Nephron progenitor cell (in vitro differentiated cells): ENCODE measurements at regions not wholly inside any gene's neighbourhood (a gene's known extent, or its start where the extent isn't known, plus 50 kb on each side); places are given as distances from the start of the nearest gene placed in this dataset.
"Not testable (repeated sequence)": the region's sequence is repeated elsewhere in the genome, so short reads cannot be mapped to it uniquely, and the experiment has no call there.

Experiments used
- DNase-seq: peaks from one replicate; pipeline ENCODE4 v3.0.0; 2021
- H3K27ac Mint-ChIP-seq: 2 replicates; pipeline ENCODE4 v1.8.0; 2021; ENCODE audit warnings: mild to moderate bottlenecking, moderate library complexity, mixed read lengths
- H3K27me3 Mint-ChIP-seq: 2 replicates; pipeline ENCODE4 v1.8.0; 2021; ENCODE audit warnings: mild to moderate bottlenecking, low read depth, mixed read lengths; ENCODE audit not compliant: poor library complexity
- H3K36me3 Mint-ChIP-seq: 2 replicates; pipeline ENCODE4 v1.8.0; 2021; ENCODE audit warnings: low read depth, mixed read lengths
- H3K4me1 Mint-ChIP-seq: 2 replicates; pipeline ENCODE4 v1.8.0; 2021; ENCODE audit warnings: mixed read lengths
- H3K4me3 Mint-ChIP-seq: 2 replicates; pipeline ENCODE4 v1.8.0; 2021; ENCODE audit warnings: mild to moderate bottlenecking, moderate library complexity, mixed read lengths
- H3K9me3 Mint-ChIP-seq: 2 replicates; pipeline ENCODE4 v1.8.0; 2021; ENCODE audit warnings: mild to moderate bottlenecking, moderate library complexity, mixed read lengths
- CTCF ChIP-seq: fragments of 200-600 bp; sonication (generic); IDR thresholded peaks from 2 replicates; pipeline ENCODE4 v1.5.0; 2021; ENCODE audit warnings: antibody characterized with exemption

GRCh38 chr2:77867146-77867545, 345.0 kb upstream of the LRRTM4 start:
- H3K27ac Mint-ChIP-seq: no peak overlapping the region
- H3K27me3 Mint-ChIP-seq: no peaks in the 10 kb centered on the region
- H3K4me3 Mint-ChIP-seq: no peak overlapping the region
- DNase-seq: no peak
- H3K4me1 Mint-ChIP-seq: peaks cover 10% of the 10 kb centered on the region
- no peaks in the 10 kb centered on the region for H3K36me3 Mint-ChIP-seq
- no peak for TF ChIP-seq CTCF
- H3K9me3 Mint-ChIP-seq: no peaks in the 10 kb centered on the region

- no peaks in the 10 kb centered on the region for H3K9me3 Mint-ChIP-seq
- H3K27ac Mint-ChIP-seq: no peak overlapping the region
- H3K4me3 Mint-ChIP-seq: no peak overlapping the region
- TF ChIP-seq CTCF: no peak
- DNase-seq: no peak
- no peaks in the 10 kb centered on the region for H3K4me1 Mint-ChIP-seq
- H3K36me3 Mint-ChIP-seq: no peaks in the 10 kb centered on the region
- H3K27me3 Mint-ChIP-seq: no peaks in the 10 kb centered on the region
Measured at GRCh38 chr2:77873506-77873905, 351.3 kb upstream of the LRRTM4 start.

GRCh38 chr2:77900211-77900610, 378.0 kb upstream of the LRRTM4 start:
- H3K27me3 Mint-ChIP-seq, H3K4me1 Mint-ChIP-seq: not testable (repeated sequence)
- peak overlapping the region; percentile 53 for H3K27ac Mint-ChIP-seq

GRCh38 chr2:77910136-77910535, 388.0 kb upstream of the LRRTM4 start:
- H3K36me3 Mint-ChIP-seq: no peaks in the 10 kb centered on the region
- DNase-seq: no peak

More at GRCh38 chr2:77900211-77900610, 378.0 kb upstream of the LRRTM4 start:
- not testable (repeated sequence) for DNase-seq, H3K36me3 Mint-ChIP-seq, H3K4me3 Mint-ChIP-seq, H3K9me3 Mint-ChIP-seq

GRCh38 chr2:77920838-77921366, 398.7 kb upstream of the LRRTM4 start:
- DNase-seq: no peak
- no peaks in the 10 kb centered on the region for H3K27me3 Mint-ChIP-seq
- no peak for TF ChIP-seq CTCF
- H3K4me3 Mint-ChIP-seq: no peak overlapping the region
- H3K4me1 Mint-ChIP-seq: no peaks in the 10 kb centered on the region
- H3K27ac Mint-ChIP-seq: no peak overlapping the region
- H3K36me3 Mint-ChIP-seq: no peaks in the 10 kb centered on the region
- no peaks in the 10 kb centered on the region for H3K9me3 Mint-ChIP-seq

More at GRCh38 chr2:77910136-77910535, 388.0 kb upstream of the LRRTM4 start:
- Mint-ChIP-seq H3K9me3 (no peaks in the 10 kb centered on the region), H3K27me3 (no peaks in the 10 kb centered on the region), H3K4me1 (no peaks in the 10 kb centered on the region), H3K4me3 (no peak overlapping the region), H3K27ac (peak overlapping the region; percentile 10)
- TF ChIP-seq CTCF: no peak

GRCh38 chr2:77922567-77922966, 400.4 kb upstream of the LRRTM4 start:
- H3K4me1 Mint-ChIP-seq: no peaks in the 10 kb centered on the region
- no peaks in the 10 kb centered on the region for H3K9me3 Mint-ChIP-seq
- no peaks in the 10 kb centered on the region for H3K27me3 Mint-ChIP-seq
- H3K36me3 Mint-ChIP-seq: no peaks in the 10 kb centered on the region
- H3K27ac Mint-ChIP-seq: no peak overlapping the region
- TF ChIP-seq CTCF: no peak
- H3K4me3 Mint-ChIP-seq: no peak overlapping the region
- no peak for DNase-seq
